Stimulated activated CD4-positive, alpha-beta T cell treated with anti-CD3 and anti-CD28 coated beads, Interleukin-4, amount 100 ng/mL, for 4 hours (primary cell): ENCODE measurements at regions not wholly inside any gene's neighbourhood (a gene's known extent, or its start where the extent isn't known, plus 50 kb on each side); places are given as distances from the start of the nearest gene placed in this dataset.

Source experiments
- DNase-seq, 2 experiments: peaks; one replicate each; pipeline ENCODE4 v3.0.0-alpha.2; 2020

- DNase-seq, result no peak
Measured at GRCh38 chr14:54177641-54178621, 218.9 kb upstream of the CDKN3 start.

DNA sequence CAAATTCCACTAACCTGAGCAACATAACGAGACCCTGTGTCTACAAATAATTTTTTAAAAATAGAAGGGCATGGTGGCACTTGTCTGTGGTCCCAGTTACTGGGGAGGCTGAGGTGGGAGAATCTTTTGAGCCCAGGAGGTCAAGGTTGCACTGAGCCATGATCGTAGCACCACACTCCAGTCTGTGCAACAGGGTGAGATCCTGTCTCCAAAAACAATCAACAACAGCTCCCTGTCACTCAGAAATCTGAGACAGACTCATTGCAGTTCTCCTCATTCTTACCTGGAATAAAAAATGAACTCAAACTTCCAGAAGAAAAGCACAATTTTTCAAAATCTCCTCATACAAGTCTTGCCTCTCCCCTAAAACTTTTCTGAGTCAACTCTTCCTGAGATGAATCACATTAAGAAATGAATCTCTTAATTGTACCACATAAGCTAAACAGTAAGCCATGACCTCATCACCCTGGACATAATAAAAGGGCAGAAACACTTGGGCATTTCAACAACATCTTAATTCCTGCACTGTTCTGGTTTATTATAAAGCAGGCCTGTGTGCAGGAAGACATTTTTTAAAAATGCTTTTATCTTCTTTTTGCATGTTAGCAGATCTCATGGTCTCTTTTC lies 214.3 kb upstream of the CDKN3 start:
- DNase-seq, result no peak

GRCh38 chr14:54186821-54187763 lies 209.7 kb upstream of the CDKN3 start:
- DNase-seq, result no peak

DNA sequence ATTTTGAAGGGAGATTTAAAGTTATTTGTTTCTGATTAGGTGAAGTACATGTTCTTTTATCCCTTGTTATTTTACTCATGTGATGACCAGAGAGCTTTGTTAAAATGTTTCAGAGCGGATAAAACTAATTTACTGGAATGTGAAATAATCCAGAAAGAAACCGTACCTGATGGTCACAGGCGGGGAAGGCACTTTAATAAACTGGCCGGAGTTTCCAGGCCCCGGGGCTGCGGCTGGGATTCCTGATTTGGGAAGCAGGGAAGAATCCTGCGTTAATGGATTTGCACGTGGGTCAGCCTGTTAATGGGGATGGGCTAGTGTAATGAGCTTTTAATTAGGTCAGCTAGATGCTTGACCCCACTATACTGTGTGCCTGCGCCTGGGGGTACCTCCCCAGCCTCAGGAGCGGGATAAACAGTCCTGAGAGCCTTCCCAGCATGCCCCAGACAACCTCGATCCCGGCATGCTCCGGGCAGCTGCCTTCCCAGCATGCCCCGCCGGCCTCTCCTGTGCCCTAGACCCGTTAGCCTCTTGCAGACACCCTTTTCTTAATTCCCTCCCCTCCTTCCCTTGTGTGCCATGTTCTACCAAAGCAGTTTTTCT lies 208.6 kb upstream of the CDKN3 start:
- no peak for DNase-seq

- no peak for DNase-seq
Measured at GRCh38 chr14:54189333-54189732, 207.5 kb upstream of the CDKN3 start.

DNA sequence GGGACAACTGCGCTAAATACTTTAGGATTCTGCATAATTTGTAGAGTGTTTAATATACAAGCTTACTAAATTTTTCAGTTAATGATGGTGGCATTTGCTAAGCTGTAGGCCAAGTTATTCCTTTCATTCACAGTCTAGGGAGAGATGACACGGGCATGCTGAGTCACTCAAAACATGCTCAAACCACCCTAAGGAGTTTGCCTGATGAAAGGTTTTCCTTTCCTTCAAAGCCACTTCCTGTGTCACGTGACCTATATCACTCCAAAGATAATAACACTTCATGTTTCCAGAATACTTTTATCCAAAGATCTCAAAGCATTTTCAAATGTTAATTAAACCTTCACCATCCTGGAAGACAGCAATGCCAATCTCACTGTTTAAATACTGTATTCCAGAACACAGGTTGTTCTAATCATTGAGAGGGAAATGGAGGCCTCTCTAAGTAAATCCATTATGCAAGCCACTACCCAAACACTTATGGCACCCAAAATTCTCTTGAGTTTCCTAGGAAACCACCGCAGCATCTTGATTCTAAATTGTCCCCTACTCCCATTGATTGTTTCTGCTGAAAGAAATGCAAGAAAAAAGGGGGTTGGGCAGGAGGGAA lies 207.0 kb upstream of the CDKN3 start:
- no peak for DNase-seq

DNA sequence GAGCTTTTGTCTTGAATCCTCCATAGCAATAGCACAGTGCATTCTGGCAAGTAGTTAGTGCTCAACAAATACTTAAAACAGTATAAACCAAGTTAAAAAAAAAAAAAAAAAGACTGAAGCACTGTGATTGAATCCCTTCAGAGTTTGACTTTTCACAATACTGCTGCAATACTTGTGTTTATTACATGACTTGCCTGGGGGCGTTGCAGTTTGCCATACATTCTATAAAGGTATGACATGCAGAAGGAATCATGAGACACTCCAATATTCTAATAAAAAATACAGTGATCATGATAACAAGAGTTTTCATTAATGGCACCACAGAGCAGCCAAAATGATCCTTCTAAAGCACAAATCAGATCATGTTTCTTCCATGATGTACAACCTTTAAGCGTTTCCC lies 205.0 kb upstream of the CDKN3 start:
- DNase-seq, result no peak

DNA sequence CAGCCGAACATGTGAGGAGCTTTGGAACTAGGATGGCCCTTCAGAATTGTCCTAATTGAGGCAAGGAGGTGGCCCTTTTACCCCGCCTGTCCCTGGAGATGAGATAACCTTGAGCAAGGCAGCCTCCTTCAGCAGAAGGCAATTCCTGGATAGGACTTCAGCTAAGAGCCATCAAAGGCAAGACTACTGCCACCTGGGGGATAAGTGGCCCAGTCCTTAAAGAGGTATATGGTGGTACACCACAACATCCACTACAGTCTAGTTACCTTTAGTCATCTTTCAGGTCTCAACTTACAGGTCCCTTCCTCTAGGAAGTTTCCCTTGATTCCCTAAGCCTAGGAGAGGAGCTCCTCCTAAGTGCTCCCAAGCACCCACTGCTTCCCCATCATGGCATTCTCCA lies 204.2 kb upstream of the CDKN3 start:
- no peak for DNase-seq

DNA sequence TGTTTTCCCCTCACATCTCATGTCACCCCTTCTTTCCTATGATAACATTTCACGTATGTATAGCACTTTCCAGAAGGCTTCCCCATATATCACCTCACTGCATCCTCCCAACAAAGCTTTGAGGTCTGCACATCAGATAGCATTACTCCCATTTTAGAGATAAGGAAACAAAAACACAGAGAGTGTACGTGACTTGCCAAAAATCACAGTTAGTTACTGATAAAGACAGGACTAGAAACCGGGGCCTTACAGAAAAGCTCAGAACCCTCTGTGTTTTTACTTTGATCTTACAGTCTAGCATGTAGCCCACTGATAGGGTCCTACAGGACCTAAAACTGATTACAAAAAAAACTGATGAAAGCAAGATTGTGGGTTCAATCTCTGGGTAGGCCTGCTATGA lies 202.9 kb upstream of the CDKN3 start:
- DNase-seq, result no peak

GRCh38 chr14:54194501-54194900 lies 202.3 kb upstream of the CDKN3 start:
- DNase-seq, result no peak

DNA sequence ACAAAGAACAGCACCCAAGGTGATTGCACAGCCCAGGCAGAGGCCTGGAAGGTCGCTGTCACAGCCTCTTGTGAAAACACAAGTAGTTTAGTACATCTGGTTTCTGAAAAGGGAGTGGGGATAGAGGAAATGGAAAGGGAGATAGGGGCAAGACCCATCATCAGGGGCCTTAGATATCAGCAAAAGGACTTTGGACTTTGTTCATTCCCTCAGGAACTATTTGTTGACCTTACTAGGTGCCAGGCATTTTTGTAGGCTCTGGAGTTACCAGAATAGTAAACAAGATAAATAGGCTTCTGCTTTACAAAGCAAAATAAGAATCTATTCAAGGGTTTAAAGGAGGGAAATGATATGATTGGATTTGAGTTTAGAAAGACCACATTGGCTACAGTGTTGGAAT lies 199.4 kb upstream of the CDKN3 start:
- DNase-seq, result no peak

DNA sequence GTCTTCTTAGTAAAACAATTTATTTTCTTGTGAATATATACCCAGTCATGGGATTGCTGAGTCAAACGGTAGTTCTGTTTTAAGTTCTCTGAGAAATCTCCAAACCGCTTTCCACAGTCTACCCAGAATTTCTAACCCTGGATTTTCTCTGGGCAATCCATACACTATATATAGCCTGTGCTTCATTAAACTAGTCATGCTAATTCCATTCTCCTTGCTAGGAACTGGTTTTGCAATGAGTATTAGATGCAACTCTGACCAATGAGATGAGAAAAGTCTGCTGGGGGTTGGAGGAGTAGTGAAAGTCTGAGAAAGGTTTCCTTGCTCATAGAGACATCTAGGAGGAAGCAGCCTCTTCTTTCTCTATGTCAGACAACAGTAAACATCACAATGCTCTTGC lies 196.1 kb upstream of the CDKN3 start:
- DNase-seq, result no peak

- DNase-seq, result no peak
Measured at GRCh38 chr14:54202288-54202687, 194.5 kb upstream of the CDKN3 start.

GRCh38 chr14:54206516-54206915 lies 190.3 kb upstream of the CDKN3 start:
- DNase-seq, result no peak

DNA sequence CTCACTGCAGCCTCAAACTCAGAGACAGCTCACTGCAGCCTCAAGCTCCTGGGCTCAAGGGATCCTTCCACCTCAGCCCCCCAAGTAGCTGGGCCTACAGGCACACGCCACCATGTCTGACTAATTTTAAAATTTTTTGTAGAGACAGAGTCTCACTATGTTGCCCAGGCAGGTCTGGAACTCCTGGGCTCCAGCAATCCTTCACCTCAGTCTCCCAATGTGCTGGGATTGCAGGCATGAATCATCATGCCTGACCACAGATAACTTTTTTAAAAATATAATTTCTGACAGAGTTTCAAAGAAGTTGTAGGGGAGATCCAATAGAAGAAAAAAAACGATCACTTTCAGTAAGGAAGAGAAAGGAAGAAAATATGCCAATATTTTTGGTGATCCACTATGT lies 189.7 kb upstream of the CDKN3 start:
- DNase-seq, result no peak

GRCh38 chr14:54207476-54208462 lies 189.0 kb upstream of the CDKN3 start:
- DNase-seq, result no peak

DNA sequence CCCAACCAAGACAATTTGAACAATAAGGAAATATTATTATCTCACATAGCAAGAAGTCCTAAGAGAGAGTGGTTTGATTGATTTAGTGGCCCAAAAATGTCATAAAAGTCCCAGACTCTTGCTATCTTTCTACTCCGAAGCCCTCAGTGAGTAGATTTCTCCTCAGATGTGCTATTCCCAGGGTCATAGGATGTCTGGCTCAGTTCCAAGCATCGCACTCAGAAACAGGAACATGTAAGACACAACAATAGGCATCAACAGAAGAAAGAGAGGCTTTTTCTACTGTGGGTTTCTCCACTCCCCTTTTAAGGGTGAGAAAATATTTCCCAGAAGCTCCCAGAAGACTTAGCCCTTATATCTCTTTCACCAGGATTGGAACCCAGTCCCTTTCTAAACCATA lies 188.1 kb upstream of the CDKN3 start:
- no peak for DNase-seq

- no peak for DNase-seq
Measured at GRCh38 chr14:54209511-54210250, 187.1 kb upstream of the CDKN3 start.

DNA sequence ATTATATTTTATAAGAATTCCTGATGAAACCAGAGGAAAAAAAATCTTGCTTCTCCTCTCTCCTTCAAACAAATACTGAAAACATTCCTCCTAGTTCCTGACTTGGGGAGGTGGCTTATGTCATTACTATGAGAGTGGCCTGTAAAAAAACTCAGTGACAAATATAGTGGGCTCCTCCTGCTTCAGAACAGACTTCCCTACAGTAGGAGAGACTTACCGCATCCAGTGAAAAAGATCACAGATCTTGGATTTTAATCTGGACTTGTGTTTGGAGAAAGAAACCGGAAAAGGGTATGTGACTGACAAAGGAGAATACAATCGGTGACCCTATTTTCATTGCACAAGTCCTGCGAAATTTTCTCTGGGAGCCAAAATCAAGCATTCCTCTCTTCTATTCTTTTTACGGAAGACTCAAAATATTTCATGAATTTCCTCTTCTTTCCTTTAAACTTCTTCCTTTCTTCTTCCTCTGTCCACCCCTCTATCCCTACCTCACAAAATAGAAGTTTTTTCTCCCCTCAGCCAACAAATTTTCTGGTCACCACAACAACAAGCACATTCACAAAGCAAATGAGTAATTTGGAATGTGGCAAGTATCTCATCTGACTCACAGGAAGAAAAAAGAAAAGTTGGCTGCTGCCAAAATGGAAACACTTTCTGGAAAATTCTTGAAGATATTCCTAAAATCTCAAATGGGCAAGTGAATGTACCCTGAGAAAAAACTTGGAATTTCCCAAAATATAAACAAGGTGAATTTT lies 185.1 kb upstream of the CDKN3 start:
- DNase-seq, result no peak

- DNase-seq, result no peak
Measured at GRCh38 chr14:54213536-54213935, 183.3 kb upstream of the CDKN3 start.
